H1 (cell line): ENCODE measurements at regions not wholly inside any gene's neighbourhood (a gene's known extent, or its start where the extent isn't known, plus 50 kb on each side); places are given as distances from the start of the nearest gene placed in this dataset.
A peak's percentile ranks its signal among the peaks of the same experiment; 100 is the strongest.

Experiments
- CEBPB ChIP-seq: IDR thresholded peaks from 2 replicates; pipeline ENCODE4 v1.6.1; 2012; ENCODE audit warnings: low read depth, low read length
- CHD2 ChIP-seq: IDR thresholded peaks from 2 replicates; pipeline ENCODE4 v1.6.1; 2012; ENCODE audit warnings: low read length, improper control_type of control experiment
- CREB1 ChIP-seq: IDR thresholded peaks from 2 replicates; pipeline ENCODE4 v1.6.1; 2012; ENCODE audit warnings: inconsistent platforms
- EP300 ChIP-seq, 2 experiments: IDR thresholded peaks; 1 replicate in 1 of 2; 2 replicates in 1 of 2; pipeline ENCODE4 v1.6.1; 2011 to 2012; ENCODE audit warnings: low read depth in 2 of 2, low read length in 2 of 2, mild to moderate bottlenecking in 2 of 2, borderline replicate concordance in 1 of 2, inconsistent platforms in 1 of 2, moderate library complexity in 1 of 2
- POLR2AphosphoS5 ChIP-seq: IDR thresholded peaks from 2 replicates; pipeline ENCODE4 v1.6.1; 2011; ENCODE audit warnings: low read depth, low read length
- SIN3A ChIP-seq, 2 experiments: IDR thresholded peaks in 1 of 2; conservative IDR thresholded peaks in 1 of 2; 2 replicates each; pipeline ENCODE4 v1.6.1; 2011 to 2012; ENCODE audit warnings: low read length in 2 of 2, improper control_type of control experiment in 1 of 2, low read depth in 1 of 2, mild to moderate bottlenecking in 1 of 2
- SP4 ChIP-seq: IDR thresholded peaks from 2 replicates; pipeline ENCODE4 v1.6.1; 2012; ENCODE audit warnings: low read length, inconsistent platforms
- ZNF274 ChIP-seq: IDR thresholded peaks from 2 replicates; pipeline ENCODE4 v1.7.0; 2012; ENCODE audit warnings: low read length, borderline replicate concordance; ENCODE audit errors: extremely low read depth
- TF ChIP-seq, protein P1 (sequence below), 3 experiments: IDR thresholded peaks; 1 replicate in 2 of 3; 2 replicates in 1 of 3; pipeline versions ENCODE4 v1.5.1 to v1.6.1; 2011; ENCODE audit warnings: low read length in 3 of 3, mild to moderate bottlenecking in 3 of 3, inconsistent platforms in 2 of 3, low read depth in 1 of 3, moderate library complexity in 1 of 3; ENCODE audit not compliant: insufficient read depth in 1 of 3; ENCODE audit errors: control extremely low read depth in 1 of 3
- TF ChIP-seq, protein P2 (sequence below): IDR thresholded peaks from 2 replicates; pipeline ENCODE4 v1.6.1; 2011; ENCODE audit warnings: low read length, improper control_type of control experiment
- TF ChIP-seq, protein P3 (sequence below): IDR thresholded peaks from 2 replicates; pipeline ENCODE4 v1.6.1; 2012; ENCODE audit warnings: inconsistent platforms

- TF ChIP-seq SIN3A (conservative IDR thresholded peaks at IDR 0.05 in 1 of 2, IDR thresholded peaks at IDR 0.05 in 1 of 2; ENCODE audit: low read depth in 1 of 2, low read length in 2 of 2) = 0 out of 4 replicates have a peak, but pooled peaks of 1 of the 2 experiments have one; percentile 24
- no peak; a peak in 1 of 3 replicates for TF ChIP-seq EP300 (IDR thresholded peaks at IDR 0.05; ENCODE audit: borderline replicate concordance in 1 of 2, low read depth in 2 of 2, low read length in 2 of 2)
- TF ChIP-seq ZNF274 = no peak
- TF ChIP-seq SP4 = no peak
- TF ChIP-seq, protein P1, sequence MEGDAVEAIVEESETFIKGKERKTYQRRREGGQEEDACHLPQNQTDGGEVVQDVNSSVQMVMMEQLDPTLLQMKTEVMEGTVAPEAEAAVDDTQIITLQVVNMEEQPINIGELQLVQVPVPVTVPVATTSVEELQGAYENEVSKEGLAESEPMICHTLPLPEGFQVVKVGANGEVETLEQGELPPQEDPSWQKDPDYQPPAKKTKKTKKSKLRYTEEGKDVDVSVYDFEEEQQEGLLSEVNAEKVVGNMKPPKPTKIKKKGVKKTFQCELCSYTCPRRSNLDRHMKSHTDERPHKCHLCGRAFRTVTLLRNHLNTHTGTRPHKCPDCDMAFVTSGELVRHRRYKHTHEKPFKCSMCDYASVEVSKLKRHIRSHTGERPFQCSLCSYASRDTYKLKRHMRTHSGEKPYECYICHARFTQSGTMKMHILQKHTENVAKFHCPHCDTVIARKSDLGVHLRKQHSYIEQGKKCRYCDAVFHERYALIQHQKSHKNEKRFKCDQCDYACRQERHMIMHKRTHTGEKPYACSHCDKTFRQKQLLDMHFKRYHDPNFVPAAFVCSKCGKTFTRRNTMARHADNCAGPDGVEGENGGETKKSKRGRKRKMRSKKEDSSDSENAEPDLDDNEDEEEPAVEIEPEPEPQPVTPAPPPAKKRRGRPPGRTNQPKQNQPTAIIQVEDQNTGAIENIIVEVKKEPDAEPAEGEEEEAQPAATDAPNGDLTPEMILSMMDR (IDR thresholded peaks at IDR 0.05; ENCODE audit: control extremely low read depth in 1 of 3, insufficient read depth in 1 of 3, low read depth in 1 of 3, low read length in 3 of 3) = peak; percentile 90 to 97 (median 93)
- no peak for TF ChIP-seq POLR2AphosphoS5
- TF ChIP-seq CREB1 = no peak; the same call in 1 of the 2 replicates
- TF ChIP-seq, protein P2, sequence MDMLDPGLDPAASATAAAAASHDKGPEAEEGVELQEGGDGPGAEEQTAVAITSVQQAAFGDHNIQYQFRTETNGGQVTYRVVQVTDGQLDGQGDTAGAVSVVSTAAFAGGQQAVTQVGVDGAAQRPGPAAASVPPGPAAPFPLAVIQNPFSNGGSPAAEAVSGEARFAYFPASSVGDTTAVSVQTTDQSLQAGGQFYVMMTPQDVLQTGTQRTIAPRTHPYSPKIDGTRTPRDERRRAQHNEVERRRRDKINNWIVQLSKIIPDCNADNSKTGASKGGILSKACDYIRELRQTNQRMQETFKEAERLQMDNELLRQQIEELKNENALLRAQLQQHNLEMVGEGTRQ = no peak; the same call in 1 of the 2 replicates
- TF ChIP-seq, protein P3, sequence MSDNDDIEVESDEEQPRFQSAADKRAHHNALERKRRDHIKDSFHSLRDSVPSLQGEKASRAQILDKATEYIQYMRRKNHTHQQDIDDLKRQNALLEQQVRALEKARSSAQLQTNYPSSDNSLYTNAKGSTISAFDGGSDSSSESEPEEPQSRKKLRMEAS = no peak; the same call in 1 of the 2 replicates
- TF ChIP-seq CEBPB = peak; percentile 63; the same call in 1 of the 2 replicates
- no peak for TF ChIP-seq CHD2
These were observed 207.9 kb downstream of the ARL4C start for GRCh38 chr2:234288974-234289455.
